Kidney (tissue), 13 donors: ENCODE measurements at regions not wholly inside any gene's neighbourhood (a gene's known extent, or its start where the extent isn't known, plus 50 kb on each side); places are given as distances from the start of the nearest gene placed in this dataset.
A peak's percentile ranks its signal among the peaks of the same experiment; 100 is the strongest.

ENCODE experiments used
- DNase-seq, 5 donors: peaks; one replicate each; pipeline ENCODE4 v3.0.0-alpha.2; 2013 to 2020
- FAIRE-seq: peaks from 2 replicates; lab custom pipeline; 2012; peaks lifted over from hg19 to GRCh38; lab: Jason Lieb, UNC
- H3K27ac ChIP-seq, 2 donors: one replicate each; pipeline ENCODE4 v1.7.0; 2013; ENCODE audit warnings: low read depth in 2 of 2, low read length in 2 of 2, inconsistent platforms in 1 of 2
- H3K27me3 ChIP-seq: one replicate; pipeline ENCODE4 v1.7.1; 2013; ENCODE audit warnings: low read length, inconsistent platforms; ENCODE audit not compliant: control insufficient read depth, insufficient read depth
- H3K36me3 ChIP-seq, 3 donors: one replicate each; pipeline versions ENCODE4 v1.7.0 to v1.7.1; 2013; ENCODE audit warnings: low read length in 3 of 3, control low read depth in 1 of 3, inconsistent platforms in 1 of 3; ENCODE audit not compliant: insufficient read depth in 3 of 3, control insufficient read depth in 2 of 3
- H3K4me1 ChIP-seq, 3 donors: one replicate each; pipeline versions ENCODE4 v1.7.0 to v1.7.1; 2013; ENCODE audit warnings: low read length in 3 of 3, inconsistent platforms in 1 of 3, low read depth in 1 of 3; ENCODE audit not compliant: control insufficient read depth in 2 of 3, insufficient read depth in 2 of 3
- H3K4me3 ChIP-seq, 3 donors: one replicate each; pipeline versions ENCODE4 v1.7.0 to v1.8.1; 2013; ENCODE audit warnings: low read length in 3 of 3, control low read depth in 1 of 3, inconsistent platforms in 1 of 3
- H3K9ac ChIP-seq, 3 donors: one replicate each; pipeline versions ENCODE4 v1.7.0 to v1.7.1; 2013; ENCODE audit warnings: low read length in 3 of 3, control low read depth in 1 of 3, inconsistent platforms in 1 of 3
- H3K9me3 ChIP-seq, 3 donors: one replicate each; pipeline versions ENCODE4 v1.7.0 to v1.7.1; 2013; ENCODE audit warnings: low read length in 3 of 3, control low read depth in 1 of 3, inconsistent platforms in 1 of 3; ENCODE audit not compliant: control insufficient read depth in 2 of 3, insufficient read depth in 1 of 3
- intact Hi-C: fragments of 100-400 bp; cut with DNase I; formaldehyde crosslinking; loops from one replicate; pipeline ENCODE4 v1.11.1; 2022
- TF ChIP-seq, protein P1 (sequence below): IDR thresholded peaks from 3 replicates; pipeline ENCODE4 v1.5.1; 2012; ENCODE audit warnings: mild to moderate bottlenecking, moderate library complexity, borderline replicate concordance; ENCODE audit not compliant: insufficient read depth; ENCODE audit errors: extremely low read depth
- donor health status: control.
- donor health status: control.
- donor health status: control.
- donor health status: control.
- donor health status: control.
- donor health status: DM: yes; HTN: yes; CAD: no.
- donor health status: Normal renal cell carcinoma (clear cell type).

DNA sequence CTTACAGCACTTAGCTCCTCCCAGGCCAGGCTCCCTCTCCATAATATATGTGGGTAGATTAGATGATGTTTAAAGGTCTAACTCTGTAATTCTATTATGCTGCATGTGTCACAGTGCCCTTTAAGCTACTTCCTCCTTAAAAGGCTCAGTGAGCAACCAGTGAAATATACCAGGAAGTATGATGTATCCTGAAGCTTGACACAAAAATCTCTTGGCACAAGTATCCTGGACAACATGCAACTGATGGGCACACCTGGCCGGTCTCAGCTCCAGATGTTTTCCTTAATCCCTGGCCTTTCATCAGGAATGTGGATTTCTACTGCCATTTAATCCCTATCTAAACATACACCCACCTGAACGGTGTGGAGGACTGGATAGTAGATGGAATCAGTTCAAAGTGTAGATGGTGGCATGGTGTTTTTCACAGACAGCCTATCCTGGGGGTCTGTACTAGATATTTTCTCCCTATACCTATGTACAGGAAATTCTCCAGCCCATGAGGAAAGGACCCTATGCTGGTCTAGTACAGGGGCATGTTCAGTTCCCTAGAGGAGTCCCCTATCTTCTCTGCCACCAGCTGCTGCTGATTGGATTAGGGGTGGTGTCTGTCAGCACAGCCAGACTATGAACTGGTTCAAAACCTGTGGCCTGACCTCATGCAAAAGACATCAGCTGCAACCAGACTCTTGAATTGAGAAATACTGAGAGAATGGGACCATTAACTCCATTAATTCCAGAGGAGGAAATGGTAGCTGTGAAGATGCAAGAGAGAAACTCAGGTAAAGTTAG is 59.4 kb upstream of the CITED2 start:
- Histone ChIP-seq H3K9ac (no peak overlapping the region), H3K4me3 (no peak overlapping the region), H3K27me3 (no peaks in the 10 kb centered on the region), H3K9me3 (no peaks in the 10 kb centered on the region), H3K4me1 (no peaks in the 10 kb centered on the region), H3K27ac (no peak overlapping the region), H3K36me3 (no peaks in the 10 kb centered on the region)
- TF ChIP-seq, protein P1, sequence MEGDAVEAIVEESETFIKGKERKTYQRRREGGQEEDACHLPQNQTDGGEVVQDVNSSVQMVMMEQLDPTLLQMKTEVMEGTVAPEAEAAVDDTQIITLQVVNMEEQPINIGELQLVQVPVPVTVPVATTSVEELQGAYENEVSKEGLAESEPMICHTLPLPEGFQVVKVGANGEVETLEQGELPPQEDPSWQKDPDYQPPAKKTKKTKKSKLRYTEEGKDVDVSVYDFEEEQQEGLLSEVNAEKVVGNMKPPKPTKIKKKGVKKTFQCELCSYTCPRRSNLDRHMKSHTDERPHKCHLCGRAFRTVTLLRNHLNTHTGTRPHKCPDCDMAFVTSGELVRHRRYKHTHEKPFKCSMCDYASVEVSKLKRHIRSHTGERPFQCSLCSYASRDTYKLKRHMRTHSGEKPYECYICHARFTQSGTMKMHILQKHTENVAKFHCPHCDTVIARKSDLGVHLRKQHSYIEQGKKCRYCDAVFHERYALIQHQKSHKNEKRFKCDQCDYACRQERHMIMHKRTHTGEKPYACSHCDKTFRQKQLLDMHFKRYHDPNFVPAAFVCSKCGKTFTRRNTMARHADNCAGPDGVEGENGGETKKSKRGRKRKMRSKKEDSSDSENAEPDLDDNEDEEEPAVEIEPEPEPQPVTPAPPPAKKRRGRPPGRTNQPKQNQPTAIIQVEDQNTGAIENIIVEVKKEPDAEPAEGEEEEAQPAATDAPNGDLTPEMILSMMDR = no peak
- intact Hi-C loops = no loop called here
- peak in 3 of 5 donors; percentile 43 to 64 (median 59) for DNase-seq
- no peak for FAIRE-seq

DNA sequence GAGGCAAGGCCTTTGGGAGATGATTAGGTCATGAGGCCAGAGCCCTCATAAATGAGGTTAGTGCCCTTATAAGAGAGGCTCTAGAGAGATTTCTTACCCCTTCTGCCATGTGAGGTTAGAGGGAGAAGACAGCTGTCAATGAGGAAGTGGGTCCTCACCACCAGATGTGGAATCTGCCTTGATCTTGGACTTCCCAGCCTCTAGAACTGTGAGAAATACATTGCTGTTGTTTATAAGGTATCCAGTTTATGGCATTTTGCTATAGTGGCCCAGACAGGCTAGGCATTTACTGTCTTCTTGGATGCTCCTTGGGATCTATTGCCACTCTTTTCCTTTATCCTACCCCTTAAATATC is 57.1 kb upstream of the CITED2 start:
- Histone ChIP-seq H3K9ac (no peak overlapping the region), H3K36me3 (no peaks in the 10 kb centered on the region), H3K9me3 (no peaks in the 10 kb centered on the region), H3K27ac (no peak overlapping the region), H3K4me3 (no peak overlapping the region), H3K27me3 (no peaks in the 10 kb centered on the region), H3K4me1 (no peaks in the 10 kb centered on the region)
- no peak for DNase-seq
- TF ChIP-seq, protein P1 = no peak
- intact Hi-C loops = no loop called here
- no peak for FAIRE-seq

DNA sequence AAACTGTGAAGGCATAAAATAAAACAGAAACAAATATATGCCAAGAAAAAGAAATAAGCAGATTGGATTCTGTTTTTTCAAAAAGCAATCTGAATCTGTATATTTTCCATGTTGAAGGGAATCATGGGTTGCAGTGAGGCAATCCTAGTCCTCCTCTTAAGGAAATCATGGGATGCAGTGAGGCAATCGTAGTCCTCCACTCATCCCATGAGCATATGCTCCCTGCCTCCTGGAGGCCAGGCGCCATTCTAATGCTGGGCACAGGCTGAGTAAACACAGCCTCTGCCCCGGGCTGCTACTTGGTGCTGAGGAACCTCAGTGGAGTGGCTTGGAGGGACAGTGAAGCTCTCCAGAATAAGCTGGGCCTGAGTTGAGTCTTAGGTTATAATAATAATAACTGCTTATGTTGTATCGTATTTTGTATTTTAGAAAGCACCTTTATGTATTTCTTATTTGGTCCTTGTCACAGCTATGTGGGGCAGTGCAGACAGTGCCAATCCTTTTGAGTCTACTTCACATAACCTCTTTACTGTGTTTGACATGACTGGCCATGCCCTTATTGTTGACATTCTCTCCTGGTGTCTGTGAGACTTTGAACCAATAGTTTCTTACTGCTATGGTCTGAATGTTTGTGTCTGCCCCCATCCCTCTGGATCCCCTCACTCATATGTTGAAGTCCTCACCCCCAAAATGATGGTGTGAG is 56.6 kb upstream of the CITED2 start:
- Histone ChIP-seq H3K9me3 (no peaks in the 10 kb centered on the region), H3K27ac (no peak overlapping the region), H3K36me3 (no peaks in the 10 kb centered on the region), H3K9ac (no peak overlapping the region), H3K4me3 (no peak overlapping the region), H3K4me1 (no peaks in the 10 kb centered on the region), H3K27me3 (no peaks in the 10 kb centered on the region)
- DNase-seq (no peak), FAIRE-seq (no peak)
- intact Hi-C loops = no loop called here
- TF ChIP-seq, protein P1 = no peak
